Osteoblast (primary cell): ENCODE measurements at regions not wholly inside any gene's neighbourhood (a gene's known extent, or its start where the extent isn't known, plus 50 kb on each side); places are given as distances from the start of the nearest gene placed in this dataset.

Source experiments
- DNase-seq: peaks from one replicate; pipeline ENCODE4 v3.0.0; 2011; ENCODE audit warnings: low spot score, mixed read lengths; ENCODE audit not compliant: insufficient read length; ENCODE audit errors: missing footprints
- H2AFZ ChIP-seq: 2 replicates; pipeline ENCODE4 v1.6.0; 2011; ENCODE audit warnings: mild to moderate bottlenecking, low read length
- H3K27ac ChIP-seq: 2 replicates; pipeline ENCODE4 v1.5.1; 2011; ENCODE audit warnings: mild to moderate bottlenecking, low read depth, low read length, moderate library complexity
- H3K27me3 ChIP-seq: 2 replicates; pipeline ENCODE4 v1.6.0; 2012; ENCODE audit warnings: mild to moderate bottlenecking, control low read depth, inconsistent platforms, low read length, moderate library complexity; ENCODE audit not compliant: insufficient read depth
- H3K36me3 ChIP-seq: 2 replicates; pipeline ENCODE4 v1.5.1; 2011; ENCODE audit warnings: mild to moderate bottlenecking, low read length, control low read depth, moderate library complexity; ENCODE audit not compliant: insufficient read depth
- H3K4me1 ChIP-seq: 2 replicates; pipeline ENCODE4 v1.5.1; 2011; ENCODE audit warnings: mild to moderate bottlenecking, low read length, control low read depth, moderate library complexity; ENCODE audit not compliant: insufficient read depth
- H3K4me2 ChIP-seq: 2 replicates; pipeline ENCODE4 v1.6.0; 2011; ENCODE audit warnings: mild to moderate bottlenecking, low read length; ENCODE audit not compliant: insufficient read depth
- H3K4me3 ChIP-seq: fragments of 200-600 bp; sonication (generic); 3 replicates; pipeline ENCODE4 v1.5.1; 2012; ENCODE audit warnings: mild to moderate bottlenecking, low read length, inconsistent platforms; ENCODE audit not compliant: insufficient read depth
- H3K79me2 ChIP-seq: 2 replicates; pipeline ENCODE4 v1.6.0; 2012; ENCODE audit warnings: mild to moderate bottlenecking, low read length, control low read depth, inconsistent platforms; ENCODE audit not compliant: insufficient read depth
- H3K9me3 ChIP-seq: 2 replicates; pipeline ENCODE4 v1.5.1; 2011; ENCODE audit warnings: low read depth, low read length, control low read depth
- H4K20me1 ChIP-seq: 2 replicates; pipeline ENCODE4 v1.6.0; 2012; ENCODE audit warnings: mild to moderate bottlenecking, low read length, control low read depth; ENCODE audit not compliant: insufficient read depth
- CTCF ChIP-seq: IDR thresholded peaks from 2 replicates; pipeline ENCODE4 v1.5.1; 2011; ENCODE audit warnings: mild to moderate bottlenecking, low read depth, low read length, moderate library complexity; ENCODE audit errors: extremely low read depth

- Histone ChIP-seq H3K79me2 (no peaks in the 10 kb centered on the region), H3K27me3 (no peaks in the 10 kb centered on the region), H2AFZ (no peak overlapping the region), H3K36me3 (no peaks in the 10 kb centered on the region), H3K9me3 (no peaks in the 10 kb centered on the region), H3K4me2 (no peak overlapping the region), H4K20me1 (no peaks in the 10 kb centered on the region), H3K4me1 (peaks cover 10% of the 10 kb centered on the region), H3K4me3 (no peak overlapping the region), H3K27ac (no peak overlapping the region)
- TF ChIP-seq CTCF: no peak
- DNase-seq: no peak
These were observed 182.8 kb downstream of the DEPDC1B start for GRCh38 chr5:60517094-60517694.

GRCh38 chr5:60516688-60517087, 183.3 kb downstream of the DEPDC1B start:
- Histone ChIP-seq H3K27me3 (no peaks in the 10 kb centered on the region), H3K4me2 (no peak overlapping the region), H3K79me2 (no peaks in the 10 kb centered on the region), H2AFZ (no peak overlapping the region), H4K20me1 (no peaks in the 10 kb centered on the region), H3K4me1 (peaks cover 5% of the 10 kb centered on the region), H3K36me3 (no peaks in the 10 kb centered on the region), H3K4me3 (no peak overlapping the region), H3K27ac (no peak overlapping the region), H3K9me3 (no peaks in the 10 kb centered on the region)
- no peak for TF ChIP-seq CTCF
- no peak for DNase-seq

GRCh38 chr5:60514152-60514551, 185.8 kb downstream of the DEPDC1B start:
- Histone ChIP-seq H3K27ac (no peak overlapping the region), H3K4me3 (no peak overlapping the region), H3K4me1 (no peaks in the 10 kb centered on the region), H2AFZ (no peak overlapping the region), H3K36me3 (no peaks in the 10 kb centered on the region), H3K27me3 (no peaks in the 10 kb centered on the region), H3K9me3 (no peaks in the 10 kb centered on the region), H3K4me2 (no peak overlapping the region), H4K20me1 (no peaks in the 10 kb centered on the region), H3K79me2 (no peaks in the 10 kb centered on the region)
- TF ChIP-seq CTCF: no peak
- DNase-seq: no peak

GRCh38 chr5:60512117-60512516, 187.8 kb downstream of the DEPDC1B start:
- H3K4me3 ChIP-seq: no peak overlapping the region
- H3K36me3 ChIP-seq: no peaks in the 10 kb centered on the region
- H2AFZ ChIP-seq: no peak overlapping the region
- TF ChIP-seq CTCF: no peak
- no peak overlapping the region for H3K27ac ChIP-seq
- H4K20me1 ChIP-seq: no peaks in the 10 kb centered on the region
- DNase-seq: no peak
- H3K27me3 ChIP-seq: no peaks in the 10 kb centered on the region
- H3K79me2 ChIP-seq: no peaks in the 10 kb centered on the region
- no peak overlapping the region for H3K4me2 ChIP-seq
- peaks cover 4% of the 10 kb centered on the region for H3K4me1 ChIP-seq
- no peaks in the 10 kb centered on the region for H3K9me3 ChIP-seq
